Endothelial cell of umbilical vein (primary cell): ENCODE measurements at regions not wholly inside any gene's neighbourhood (a gene's known extent, or its start where the extent isn't known, plus 50 kb on each side); places are given as distances from the start of the nearest gene placed in this dataset.

ENCODE experiments used
- BruUV-seq: library from RNA; stranded (reverse); fragments of 400-500 nt; replicated peaks from 2 replicates; lab custom pipeline; 2021; lab: Mats Ljungman, UMichigan
- CTCF ChIA-PET: fragments of 300-600, 350-600 bp; sonication (Branson Sonifier 250); formaldehyde crosslinking; loops from one replicate; lab custom pipeline; 2021; ENCODE audit warnings: antibody characterized with exemption, inconsistent platforms; lab: Charles Lee
- POLR2A ChIA-PET: fragments of 300-600, 350-600 bp; sonication (Branson Sonifier 250); formaldehyde crosslinking; loops from one replicate; lab custom pipeline; 2021; ENCODE audit warnings: antibody characterized with exemption, inconsistent platforms; lab: Charles Lee
- DNase-seq: peaks from one replicate; pipeline ENCODE4 v3.0.0-alpha.2; 2011; ENCODE audit warnings: low read depth, low spot score
- FAIRE-seq: peaks from 2 replicates; lab custom pipeline; 2011; peaks lifted over from hg19 to GRCh38; lab: Jason Lieb, UNC
- H2AFZ ChIP-seq: 2 replicates; pipeline ENCODE4 v1.6.0; 2012; ENCODE audit warnings: low read depth, low read length, control low read depth, inconsistent platforms
- H3K27ac ChIP-seq: 2 replicates; pipeline ENCODE4 v1.5.1; 2011; ENCODE audit warnings: low read depth, mild to moderate bottlenecking, control low read depth, low read length, moderate library complexity; ENCODE audit not compliant: insufficient read depth
- H3K27me3 ChIP-seq, 2 experiments: 2 replicates each; pipeline versions ENCODE4 v1.6.0 to v1.6.1; 2011; ENCODE audit warnings: low read length in 2 of 2, mixed read lengths in 1 of 2; ENCODE audit not compliant: control insufficient read depth in 2 of 2, insufficient read depth in 2 of 2
- H3K36me3 ChIP-seq, 2 experiments: 2 replicates in 1 of 2; 3 replicates in 1 of 2; pipeline ENCODE4 v1.5.1; 2011; ENCODE audit warnings: low read length in 2 of 2, mild to moderate bottlenecking in 1 of 2, moderate library complexity in 1 of 2; ENCODE audit not compliant: control insufficient read depth in 2 of 2, insufficient read depth in 2 of 2; ENCODE audit errors: extremely low read depth in 1 of 2
- H3K4me1 ChIP-seq: 3 replicates; pipeline ENCODE4 v1.5.1; 2011; ENCODE audit warnings: mild to moderate bottlenecking, low read length; ENCODE audit not compliant: control insufficient read depth, insufficient read depth; ENCODE audit errors: extremely low read depth
- H3K4me2 ChIP-seq: 2 replicates; pipeline ENCODE4 v1.6.1; 2011; ENCODE audit warnings: low read length, control low read depth, mixed read lengths; ENCODE audit not compliant: insufficient read depth
- H3K4me3 ChIP-seq, 3 experiments: fragments of 200-600 bp in 1 of 3; sonication (generic), shearing (Covaris generic) in 1 of 3; replicated peaks in 1 of 3; 2 replicates each; pipeline ENCODE4 v1.5.1; 2011 to 2016; ENCODE audit warnings: control low read depth in 3 of 3, low read length in 3 of 3, mild to moderate bottlenecking in 2 of 3, inconsistent platforms in 1 of 3, low read depth in 1 of 3, moderate library complexity in 1 of 3; ENCODE audit not compliant: insufficient read depth in 1 of 3
- H3K79me2 ChIP-seq: 2 replicates; pipeline ENCODE4 v1.6.0; 2012; ENCODE audit warnings: low read length, inconsistent platforms; ENCODE audit not compliant: control insufficient read depth, insufficient read depth
- H3K9ac ChIP-seq: replicated peaks from 2 replicates; pipeline ENCODE3; 2011; ENCODE audit warnings: low read length, control low read depth; ENCODE audit not compliant: insufficient read depth; ENCODE audit errors: extremely low read depth
- H3K9me1 ChIP-seq: replicated peaks from 3 replicates; pipeline ENCODE4 v1.6.0; 2011; ENCODE audit warnings: mild to moderate bottlenecking, low read length; ENCODE audit not compliant: control insufficient read depth, insufficient read depth; ENCODE audit errors: extremely low read depth
- H3K9me3 ChIP-seq: replicated peaks from 2 replicates; pipeline ENCODE4 v1.5.1; 2012; ENCODE audit warnings: low read length, inconsistent platforms; ENCODE audit not compliant: control insufficient read depth, insufficient read depth
- H4K20me1 ChIP-seq: replicated peaks from 2 replicates; pipeline ENCODE3; 2011; ENCODE audit warnings: mild to moderate bottlenecking, low read length; ENCODE audit not compliant: control insufficient read depth, insufficient read depth; ENCODE audit errors: extremely low read depth
- CTCF ChIP-seq, 2 donors: IDR thresholded peaks; 1 replicate in 1 of 2; 2 replicates in 1 of 2; pipeline ENCODE4 v1.5.1; 2011; ENCODE audit warnings: low read length in 2 of 2, mild to moderate bottlenecking in 2 of 2, moderate library complexity in 2 of 2, control low read depth in 1 of 2, inconsistent platforms in 1 of 2, low read depth in 1 of 2; ENCODE audit not compliant: insufficient read depth in 1 of 2; ENCODE audit errors: extremely low read depth in 1 of 2
- EZH2 ChIP-seq: IDR thresholded peaks from 2 replicates; pipeline ENCODE4 v1.6.1; 2012; ENCODE audit warnings: borderline replicate concordance, low read depth, mild to moderate bottlenecking, moderate library complexity, low read length, inconsistent platforms; ENCODE audit not compliant: severe bottlenecking
- FOS ChIP-seq: IDR thresholded peaks from 2 replicates; pipeline ENCODE4 v1.6.1; 2011; ENCODE audit warnings: mild to moderate bottlenecking, low read length, moderate library complexity, borderline replicate concordance; ENCODE audit not compliant: insufficient read depth
- GATA2 ChIP-seq: IDR thresholded peaks from 2 replicates; pipeline ENCODE4 v1.7.0; 2011; ENCODE audit warnings: low read depth, mild to moderate bottlenecking, moderate library complexity, mixed read lengths, low read length; ENCODE audit not compliant: insufficient read length, insufficient read depth
- JUN ChIP-seq: IDR thresholded peaks from 2 replicates; pipeline ENCODE4 v1.6.1; 2011; ENCODE audit warnings: borderline replicate concordance, low read depth; ENCODE audit not compliant: insufficient read length, insufficient read depth
- MAX ChIP-seq: IDR thresholded peaks from 2 replicates; pipeline ENCODE4 v1.6.1; 2011; ENCODE audit not compliant: insufficient read depth, insufficient read length
- MYC ChIP-seq: IDR thresholded peaks from one replicate; pipeline ENCODE4 v1.6.1; 2011; ENCODE audit warnings: mild to moderate bottlenecking, low read depth, low read length
- POLR2A ChIP-seq: IDR thresholded peaks from 2 replicates; pipeline ENCODE4 v1.6.1; 2012; ENCODE audit warnings: low read depth, mild to moderate bottlenecking, control low read depth, low read length
- POLR2AphosphoS5 ChIP-seq: IDR thresholded peaks from 2 replicates; pipeline ENCODE4 v1.6.1; 2012; ENCODE audit warnings: low read depth, mild to moderate bottlenecking, control low read depth, low read length, moderate library complexity; ENCODE audit not compliant: insufficient read depth
- dilution Hi-C: fragments of 300-500 bp; cut with MboI; formaldehyde crosslinking; loops from one replicate; pipeline ENCODE4 v1.15.0; 2019; ENCODE audit warnings: low sequenced_read_pairs; ENCODE audit not compliant: extremely low pct_ligation_motif_present
- intact Hi-C: fragments of 100-400 bp; cut with micrococcal nuclease; formaldehyde crosslinking; loops from one replicate; pipeline ENCODE4 v1.10.0; 2022

- POLR2A ChIA-PET = no interaction called here
- Histone ChIP-seq H3K4me2 (no peak overlapping the region), H3K4me3 (no peak overlapping the region), H4K20me1 (no peaks in the 10 kb centered on the region), H3K36me3 (no peaks in the 10 kb centered on the region), H2AFZ (no peak overlapping the region), H3K4me1 (peaks cover 8% of the 10 kb centered on the region), H3K9me3 (no peaks in the 10 kb centered on the region), H3K27ac (no peak overlapping the region), H3K9me1 (no peaks in the 10 kb centered on the region), H3K27me3 (no peaks in the 10 kb centered on the region), H3K79me2 (no peaks in the 10 kb centered on the region), H3K9ac (no peak overlapping the region)
- DNase-seq (no peak), FAIRE-seq (no peak)
- no TSS peak for BruUV-seq
- CTCF ChIA-PET = interaction anchor here (3.9 to 4.7 kb wide), 2 partner anchors 147 to 337 kb away, joined by 23 to 25 read pairs; no protein-coding TSS in a partner anchor
- intact Hi-C loops = no loop called here
- dilution Hi-C loops = no loop called here
- TF ChIP-seq FOS = no peak
- no peak for TF ChIP-seq EZH2
- TF ChIP-seq POLR2A = no peak
- no peak for TF ChIP-seq JUN
- no peak for TF ChIP-seq MYC
Measured at GRCh38 chr1:60428127-60428526, 354.6 kb upstream of the C1orf87 start.

GRCh38 chr1:60427701-60428100, 354.1 kb upstream of the C1orf87 start:
- ChIA-PET CTCF (interaction anchor here (3.9 to 4.7 kb wide), 2 partner anchors 146 to 337 kb away, joined by 23 to 25 read pairs; no protein-coding TSS in a partner anchor), POLR2A (no interaction called here)
- BruUV-seq = no TSS peak
- Histone ChIP-seq H3K9me1 (no peaks in the 10 kb centered on the region), H3K4me2 (no peak overlapping the region), H3K36me3 (no peaks in the 10 kb centered on the region), H4K20me1 (no peaks in the 10 kb centered on the region), H3K27me3 (no peaks in the 10 kb centered on the region), H3K79me2 (no peaks in the 10 kb centered on the region), H3K4me1 (peaks cover 12% of the 10 kb centered on the region), H3K27ac (no peak overlapping the region), H3K9me3 (no peaks in the 10 kb centered on the region), H3K4me3 (no peak overlapping the region), H2AFZ (no peak overlapping the region), H3K9ac (no peak overlapping the region)
- dilution Hi-C loops = no loop called here
- DNase-seq (no peak), FAIRE-seq (no peak)
- TF ChIP-seq GATA2 (no peak), JUN (no peak), CTCF (IDR thresholded peaks at IDR 0.05; ENCODE audit: extremely low read depth in 1 of 2, insufficient read depth in 1 of 2, low read depth in 1 of 2, low read length in 2 of 2) (no peak), EZH2 (no peak), POLR2AphosphoS5 (no peak), MAX (no peak)
- intact Hi-C loops = no loop called here
